ENCODE measurements at regions not wholly inside any gene's neighbourhood (a gene's known extent, or its start where the extent isn't known, plus 50 kb on each side); places are given as distances from the start of the nearest gene placed in this dataset.

DNA sequence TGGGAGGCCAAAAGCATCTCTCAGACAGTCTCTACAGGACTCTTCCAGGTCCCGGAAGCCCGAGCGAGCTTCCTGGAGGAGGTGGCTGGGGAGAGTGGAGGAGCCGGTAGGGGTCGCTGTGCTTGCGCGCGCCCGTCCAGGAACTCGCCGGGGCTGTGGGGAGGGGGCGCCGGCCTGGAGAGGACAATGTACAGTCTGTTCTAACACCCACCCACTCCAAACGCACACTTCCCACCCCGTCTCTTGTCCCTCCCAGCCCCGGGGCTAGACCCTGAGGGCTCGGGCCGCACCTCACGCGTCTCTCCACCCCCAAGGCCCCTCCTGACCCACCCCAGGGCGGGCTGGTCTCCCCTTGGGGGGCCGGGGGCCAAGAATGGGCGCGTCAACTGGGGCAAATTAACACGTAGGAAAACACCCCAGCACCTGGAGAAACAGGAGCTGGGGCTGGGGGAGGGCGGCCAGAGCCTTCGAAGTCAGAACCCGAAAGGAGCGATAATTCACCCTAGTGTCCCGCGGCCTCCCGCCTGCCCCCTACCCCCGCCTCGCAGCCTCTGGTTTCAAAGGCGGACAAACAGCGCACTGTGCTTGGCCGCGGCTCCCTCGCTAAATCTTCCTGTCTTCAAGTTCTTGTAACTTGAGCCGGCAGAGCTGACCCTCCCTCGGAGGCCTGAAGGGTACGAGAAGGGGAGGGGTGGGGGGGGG is 103.2 kb upstream of the FOXP4 start:
- DNase-seq (ENCODE audit: low read depth in 2 of 2) = peak in 1 of 2 donors; percentile 61
- no peak overlapping the region for H3K4me3 ChIP-seq (replicated peaks in 1 of 2; ENCODE audit: low read depth in 2 of 2, low read length in 2 of 2)
- TF ChIP-seq, protein P1, sequence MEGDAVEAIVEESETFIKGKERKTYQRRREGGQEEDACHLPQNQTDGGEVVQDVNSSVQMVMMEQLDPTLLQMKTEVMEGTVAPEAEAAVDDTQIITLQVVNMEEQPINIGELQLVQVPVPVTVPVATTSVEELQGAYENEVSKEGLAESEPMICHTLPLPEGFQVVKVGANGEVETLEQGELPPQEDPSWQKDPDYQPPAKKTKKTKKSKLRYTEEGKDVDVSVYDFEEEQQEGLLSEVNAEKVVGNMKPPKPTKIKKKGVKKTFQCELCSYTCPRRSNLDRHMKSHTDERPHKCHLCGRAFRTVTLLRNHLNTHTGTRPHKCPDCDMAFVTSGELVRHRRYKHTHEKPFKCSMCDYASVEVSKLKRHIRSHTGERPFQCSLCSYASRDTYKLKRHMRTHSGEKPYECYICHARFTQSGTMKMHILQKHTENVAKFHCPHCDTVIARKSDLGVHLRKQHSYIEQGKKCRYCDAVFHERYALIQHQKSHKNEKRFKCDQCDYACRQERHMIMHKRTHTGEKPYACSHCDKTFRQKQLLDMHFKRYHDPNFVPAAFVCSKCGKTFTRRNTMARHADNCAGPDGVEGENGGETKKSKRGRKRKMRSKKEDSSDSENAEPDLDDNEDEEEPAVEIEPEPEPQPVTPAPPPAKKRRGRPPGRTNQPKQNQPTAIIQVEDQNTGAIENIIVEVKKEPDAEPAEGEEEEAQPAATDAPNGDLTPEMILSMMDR (IDR thresholded peaks at IDR 0.05; ENCODE audit: low read depth, low read length) = peak; percentile 34

DNA sequence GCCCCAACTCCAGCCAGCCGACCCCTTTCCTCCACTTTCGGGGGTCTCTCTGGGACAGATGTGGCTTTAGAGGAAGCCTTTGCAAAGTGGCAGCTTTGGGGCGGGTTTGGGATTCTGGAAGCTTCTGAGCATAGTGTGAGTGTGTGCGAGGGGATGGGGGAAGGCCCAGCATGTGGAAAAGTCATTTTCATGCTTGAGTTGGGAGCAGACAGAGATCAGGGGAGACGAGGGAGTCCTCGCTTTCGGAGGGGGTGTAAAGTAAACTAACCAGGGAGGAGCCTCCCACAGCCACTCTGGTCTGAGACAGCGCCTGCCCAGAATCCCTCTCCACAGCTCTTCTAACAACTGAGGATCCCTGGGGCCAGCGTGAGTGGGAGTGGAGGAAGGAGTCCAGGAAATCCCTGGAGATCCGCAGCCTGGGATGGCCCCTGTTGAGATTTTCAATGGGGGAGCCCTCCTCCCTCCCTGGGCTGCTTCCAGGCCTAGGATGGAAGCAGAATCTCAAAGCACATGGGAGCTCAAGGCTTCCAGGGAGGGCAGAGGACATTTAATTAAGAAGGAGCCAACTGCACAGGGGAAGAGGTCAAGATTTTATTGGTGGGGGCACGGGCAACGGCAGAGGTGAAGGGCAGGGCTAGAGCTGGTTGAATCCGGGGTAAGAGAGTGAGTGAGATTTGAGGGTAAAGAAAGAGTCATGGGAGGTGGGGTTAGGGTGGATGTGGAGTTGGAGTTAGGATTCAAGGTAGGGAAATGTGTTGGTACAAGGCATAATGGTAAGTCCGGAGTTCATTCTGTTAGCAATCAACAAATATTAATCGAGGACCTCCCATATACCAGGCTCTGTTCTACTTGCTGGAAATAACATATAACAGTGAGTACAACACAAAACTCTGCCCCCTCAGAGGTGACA is 102.3 kb upstream of the FOXP4 start:
- peak in 1 of 2 donors; percentile 30 for DNase-seq (ENCODE audit: low read depth in 2 of 2)
- TF ChIP-seq, protein P1 (IDR thresholded peaks at IDR 0.05; ENCODE audit: low read depth, low read length) = no peak
- H3K4me3 ChIP-seq (replicated peaks in 1 of 2; ENCODE audit: low read depth in 2 of 2, low read length in 2 of 2) = no peak overlapping the region

DNA sequence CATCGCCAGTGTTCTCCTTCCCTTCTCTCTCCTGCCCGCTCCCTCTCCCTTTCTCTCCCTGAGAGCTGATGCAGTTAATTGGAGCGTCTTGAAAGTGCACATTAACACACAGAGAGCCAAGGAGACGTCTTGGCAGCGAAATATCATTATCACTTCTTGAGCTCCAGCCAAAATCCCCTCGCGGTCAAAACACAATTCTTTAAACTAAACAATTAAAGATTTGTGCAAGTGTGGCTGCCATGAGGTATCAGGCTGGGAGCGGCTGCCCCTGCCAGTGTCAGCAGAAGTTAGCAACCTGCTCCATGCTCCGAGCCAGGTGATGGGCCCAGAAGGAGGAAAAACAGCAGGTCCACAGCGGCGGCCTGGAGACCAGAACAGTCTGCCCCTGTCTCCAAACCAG is 100.9 kb upstream of the FOXP4 start:
- DNase-seq (ENCODE audit: low read depth in 2 of 2) = peak in 1 of 2 donors; percentile 32
- TF ChIP-seq, protein P1 (IDR thresholded peaks at IDR 0.05; ENCODE audit: low read depth, low read length) = no peak
- no peak overlapping the region for H3K4me3 ChIP-seq (replicated peaks in 1 of 2; ENCODE audit: low read depth in 2 of 2, low read length in 2 of 2)

DNA sequence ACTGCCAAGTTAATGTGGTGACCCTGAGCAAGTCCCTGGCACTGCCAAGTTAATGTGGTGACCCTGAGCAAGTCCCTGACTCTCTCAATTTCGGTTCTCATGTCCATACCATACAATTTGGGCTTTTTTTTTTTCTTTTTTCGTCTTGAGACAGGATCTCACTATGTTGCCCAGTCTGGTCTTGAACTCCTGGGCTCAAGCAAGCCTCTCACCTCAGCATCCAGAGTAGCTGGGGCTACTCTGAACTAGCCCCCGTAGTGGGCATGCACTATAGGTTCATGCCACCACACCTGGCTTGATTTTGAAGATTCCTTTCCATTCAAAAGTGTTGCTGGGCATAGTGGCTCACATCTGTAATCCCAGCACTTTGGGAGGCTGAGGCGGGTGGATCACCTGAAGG is 100.0 kb upstream of the FOXP4 start:
- no peak overlapping the region for H3K4me3 ChIP-seq (replicated peaks in 1 of 2; ENCODE audit: low read depth in 2 of 2, low read length in 2 of 2)
- no peak for DNase-seq (ENCODE audit: low read depth in 2 of 2)
- TF ChIP-seq, protein P1 (IDR thresholded peaks at IDR 0.05; ENCODE audit: low read depth, low read length) = no peak

- H3K4me3 ChIP-seq (replicated peaks in 1 of 2; ENCODE audit: low read depth in 2 of 2, low read length in 2 of 2) = no peak overlapping the region
- DNase-seq (ENCODE audit: low read depth in 2 of 2) = no peak
- TF ChIP-seq, protein P1 (IDR thresholded peaks at IDR 0.05; ENCODE audit: low read depth, low read length) = no peak
Measured at GRCh38 chr6:41446907-41447545, 99.2 kb upstream of the FOXP4 start.

DNA sequence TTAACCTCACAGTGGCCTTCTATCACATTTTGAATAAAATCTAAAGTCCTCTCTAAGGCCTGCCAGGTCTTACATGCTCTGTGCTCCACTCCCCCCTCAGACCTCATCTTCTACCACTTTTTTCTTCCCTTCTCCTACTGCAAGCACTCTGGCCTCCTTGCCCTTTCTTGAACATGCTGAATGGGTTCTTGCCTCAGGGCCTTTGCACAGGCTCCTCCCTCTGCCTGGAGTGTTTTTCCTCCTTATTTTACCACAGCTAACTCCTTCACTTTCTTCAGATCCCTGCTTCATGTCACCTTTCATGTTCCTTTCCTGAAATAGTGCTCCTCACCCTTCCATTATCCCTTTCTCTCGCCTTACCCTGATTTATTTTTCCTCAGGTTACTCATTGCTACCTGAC is 97.9 kb upstream of the FOXP4 start:
- no peak overlapping the region for H3K4me3 ChIP-seq (replicated peaks in 1 of 2; ENCODE audit: low read depth in 2 of 2, low read length in 2 of 2)
- TF ChIP-seq, protein P1 (IDR thresholded peaks at IDR 0.05; ENCODE audit: low read depth, low read length) = no peak
- DNase-seq (ENCODE audit: low read depth in 2 of 2) = no peak

All from cardiac fibroblast (primary cell).